GM12864 (cell line): ENCODE measurements at regions not wholly inside any gene's neighbourhood (a gene's known extent, or its start where the extent isn't known, plus 50 kb on each side); places are given as distances from the start of the nearest gene placed in this dataset.
"Not testable (repeated sequence)": the region's sequence is repeated elsewhere in the genome, so short reads cannot be mapped to it uniquely, and the experiment has no call there.

Experiments
- DNase-seq: peaks from one replicate; pipeline ENCODE4 v3.0.0-alpha.2; 2011; ENCODE audit warnings: low read depth
- H3K4me3 ChIP-seq: 2 replicates; pipeline ENCODE4 v1.5.1; 2011; ENCODE audit warnings: mild to moderate bottlenecking, low read depth, low read length, control low read depth
- TF ChIP-seq, protein P1 (sequence below): IDR thresholded peaks from 2 replicates; pipeline ENCODE4 v1.5.1; 2011; ENCODE audit warnings: low read depth, mild to moderate bottlenecking, moderate library complexity, low read length, control low read depth, inconsistent platforms; ENCODE audit errors: missing control alignments

DNA sequence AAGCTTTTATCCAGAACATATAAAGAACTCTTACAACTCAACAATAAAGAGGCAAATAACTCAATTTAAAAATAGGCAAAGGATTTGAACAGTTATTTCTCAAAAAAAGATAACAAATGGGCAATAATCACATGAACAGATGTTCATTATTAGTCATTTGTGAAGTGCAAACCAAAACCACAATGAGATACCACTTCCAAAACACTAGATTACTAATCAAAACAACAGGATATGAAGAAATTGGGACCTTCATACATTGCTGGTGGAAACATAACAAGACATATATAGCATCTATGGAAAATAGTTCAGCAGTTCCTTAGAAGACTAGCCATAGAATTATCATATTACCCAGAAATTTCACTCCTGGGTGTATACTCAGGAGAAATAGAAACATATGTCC is 224.6 kb downstream of the FBXO8 start:
- TF ChIP-seq, protein P1, sequence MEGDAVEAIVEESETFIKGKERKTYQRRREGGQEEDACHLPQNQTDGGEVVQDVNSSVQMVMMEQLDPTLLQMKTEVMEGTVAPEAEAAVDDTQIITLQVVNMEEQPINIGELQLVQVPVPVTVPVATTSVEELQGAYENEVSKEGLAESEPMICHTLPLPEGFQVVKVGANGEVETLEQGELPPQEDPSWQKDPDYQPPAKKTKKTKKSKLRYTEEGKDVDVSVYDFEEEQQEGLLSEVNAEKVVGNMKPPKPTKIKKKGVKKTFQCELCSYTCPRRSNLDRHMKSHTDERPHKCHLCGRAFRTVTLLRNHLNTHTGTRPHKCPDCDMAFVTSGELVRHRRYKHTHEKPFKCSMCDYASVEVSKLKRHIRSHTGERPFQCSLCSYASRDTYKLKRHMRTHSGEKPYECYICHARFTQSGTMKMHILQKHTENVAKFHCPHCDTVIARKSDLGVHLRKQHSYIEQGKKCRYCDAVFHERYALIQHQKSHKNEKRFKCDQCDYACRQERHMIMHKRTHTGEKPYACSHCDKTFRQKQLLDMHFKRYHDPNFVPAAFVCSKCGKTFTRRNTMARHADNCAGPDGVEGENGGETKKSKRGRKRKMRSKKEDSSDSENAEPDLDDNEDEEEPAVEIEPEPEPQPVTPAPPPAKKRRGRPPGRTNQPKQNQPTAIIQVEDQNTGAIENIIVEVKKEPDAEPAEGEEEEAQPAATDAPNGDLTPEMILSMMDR: no peak
- H3K4me3 ChIP-seq: no peak overlapping the region
- no peak for DNase-seq

DNA sequence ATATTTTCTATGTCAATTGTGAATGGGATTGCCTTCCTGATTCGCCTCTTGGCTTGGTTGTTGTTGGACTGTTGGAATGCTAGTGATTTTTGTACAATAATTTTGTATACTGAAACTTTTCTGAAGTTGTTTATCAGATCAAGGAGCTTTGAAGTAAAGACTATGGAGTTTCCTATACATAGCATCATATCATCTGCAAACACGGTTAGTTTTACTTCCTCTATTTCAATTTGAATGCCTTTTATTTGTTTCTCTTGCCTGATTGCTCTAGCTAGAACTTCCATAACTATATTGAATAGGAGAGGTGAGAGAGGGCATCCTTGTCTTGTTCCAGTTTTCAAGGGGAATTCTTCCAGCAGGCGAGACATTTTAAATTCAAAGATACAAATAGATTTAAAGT is 226.5 kb downstream of the FBXO8 start:
- TF ChIP-seq, protein P1: no peak
- no peak for DNase-seq

DNA sequence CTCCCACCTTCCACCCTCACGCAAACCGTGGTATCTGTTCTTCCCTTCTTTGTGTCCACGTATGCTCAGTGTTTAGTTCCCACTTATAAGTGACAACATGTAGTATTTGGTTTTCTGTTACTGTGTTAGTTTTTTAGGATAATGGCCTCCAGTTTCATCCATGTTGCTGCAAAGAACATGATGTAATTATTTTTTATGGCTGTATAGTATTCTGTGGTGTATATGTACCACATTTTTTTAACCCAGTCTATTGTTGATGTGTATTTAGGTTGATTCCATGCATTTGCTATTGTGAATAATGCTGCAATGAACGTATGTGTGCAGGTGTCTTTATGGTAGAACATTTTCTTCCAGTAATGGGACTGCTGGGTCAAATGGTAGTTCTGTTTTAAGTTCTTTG is 228.1 kb downstream of the FBXO8 start:
- no peak overlapping the region for H3K4me3 ChIP-seq
- DNase-seq: no peak
- TF ChIP-seq, protein P1: no peak

More for the DNA sequence above, 226.5 kb downstream of the FBXO8 start:
- no peak overlapping the region for H3K4me3 ChIP-seq

DNA sequence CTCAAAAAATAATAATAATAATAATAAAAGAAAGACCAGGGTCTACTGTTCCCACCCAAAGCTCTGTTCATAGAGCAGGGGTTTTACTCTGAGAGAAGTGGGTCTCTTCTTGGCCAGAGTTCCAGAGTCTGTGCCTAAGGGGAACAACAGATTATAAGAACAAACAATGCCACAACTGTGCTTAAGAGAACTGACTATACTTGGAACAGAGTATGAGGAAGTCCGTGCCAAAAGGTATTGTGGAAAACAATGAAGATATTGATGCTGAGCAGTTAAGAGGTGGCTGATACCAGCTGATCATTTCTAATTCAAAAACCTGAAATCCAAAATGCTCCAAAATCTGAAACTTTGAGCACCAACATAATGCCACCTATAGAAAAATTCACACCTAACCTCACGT is 229.6 kb downstream of the FBXO8 start:
- TF ChIP-seq, protein P1: no peak
- H3K4me3 ChIP-seq: no peak overlapping the region
- DNase-seq: no peak

DNA sequence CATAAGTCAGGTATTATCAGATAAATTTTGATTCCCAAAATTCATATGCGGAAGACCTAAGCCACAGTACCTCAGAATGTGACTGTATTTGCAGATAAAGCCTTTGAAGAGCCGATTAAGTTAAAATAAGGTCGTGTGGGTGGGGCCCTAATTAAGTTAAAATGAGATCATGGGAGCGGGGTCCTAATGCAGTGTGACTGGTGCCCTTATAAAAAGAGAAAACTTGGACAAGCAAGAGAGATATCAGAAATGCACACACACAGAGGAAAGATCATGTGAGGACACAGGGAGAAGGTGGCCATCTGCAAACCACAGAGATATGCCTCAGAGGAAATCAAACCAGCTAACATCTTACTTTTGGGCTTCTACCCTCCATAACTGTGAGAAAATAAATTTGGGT is 236.1 kb downstream of the FBXO8 start:
- H3K4me3 ChIP-seq: no peak overlapping the region
- DNase-seq: no peak
- TF ChIP-seq, protein P1: no peak

DNA sequence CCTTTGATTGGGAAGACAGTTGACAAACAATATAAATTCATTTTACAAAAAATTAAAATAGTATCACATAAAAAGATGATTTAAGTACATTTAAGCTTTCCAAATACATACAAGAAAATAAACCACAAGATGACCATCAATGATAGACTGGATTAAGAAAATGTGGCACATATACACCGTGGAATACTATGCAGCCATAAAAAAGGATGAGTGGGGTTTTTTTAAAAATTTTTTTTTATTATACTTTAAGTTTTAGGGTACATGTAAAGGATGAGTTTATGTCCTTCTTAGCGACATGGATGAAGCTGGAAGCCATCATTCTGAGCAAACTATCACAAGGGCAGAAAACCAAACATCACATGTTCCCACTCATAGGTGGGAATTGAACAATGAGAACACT is 237.6 kb downstream of the FBXO8 start:
- not testable (repeated sequence) for H3K4me3 ChIP-seq, DNase-seq

DNA sequence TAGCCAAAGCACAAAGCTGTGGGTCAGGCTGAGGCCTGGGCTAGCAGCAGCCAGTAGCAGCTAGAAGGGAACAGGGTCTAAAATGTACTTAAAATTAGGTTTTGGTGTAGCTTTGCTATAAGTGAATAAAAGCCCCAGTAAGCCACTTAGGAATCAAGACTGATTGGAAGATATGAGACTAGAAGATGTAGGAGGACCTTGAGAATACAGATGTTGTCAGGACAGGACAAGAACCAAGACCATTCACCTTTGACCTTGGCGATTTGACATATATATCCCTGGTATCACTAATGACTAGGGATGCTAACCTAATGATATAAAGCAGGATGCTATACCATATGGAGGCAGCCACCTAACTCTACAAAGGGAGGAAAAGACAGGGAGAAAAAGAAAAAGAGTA is 238.1 kb downstream of the FBXO8 start:
- TF ChIP-seq, protein P1: no peak
- no peak overlapping the region for H3K4me3 ChIP-seq
- no peak for DNase-seq
